SU-DHL-6 (cell line): ENCODE measurements at regions not wholly inside any gene's neighbourhood (a gene's known extent, or its start where the extent isn't known, plus 50 kb on each side); places are given as distances from the start of the nearest gene placed in this dataset.

Experiments used
- H2AFZ ChIP-seq: fragments of 200-600 bp; sonication (generic); 2 replicates; pipeline ENCODE4 v1.6.1; 2014; ENCODE audit warnings: low read depth, mild to moderate bottlenecking, moderate library complexity, mixed read lengths, antibody characterized with exemption, low read length; ENCODE audit not compliant: severe bottlenecking
- H3F3A ChIP-seq: fragments of 200-600 bp; shearing (Covaris generic); 2 replicates; pipeline ENCODE4 v1.6.0; 2016; ENCODE audit warnings: antibody characterized with exemption, mild to moderate bottlenecking; ENCODE audit not compliant: insufficient read depth
- H3K27ac ChIP-seq: fragments of 200-600 bp; sonication (generic); 2 replicates; pipeline ENCODE4 v1.5.1; 2016; ENCODE audit warnings: low read depth, mild to moderate bottlenecking, low read length, moderate library complexity, mixed read lengths
- H3K27me3 ChIP-seq: fragments of 200-600 bp; sonication (generic), shearing (Covaris generic); 2 replicates; pipeline ENCODE4 v1.6.0; 2014; ENCODE audit warnings: mild to moderate bottlenecking, low read length
- H3K36me3 ChIP-seq: fragments of 200-600 bp; sonication (generic); 2 replicates; pipeline ENCODE4 v1.6.1; 2014; ENCODE audit warnings: mild to moderate bottlenecking, low read length, mixed read lengths
- H3K4me2 ChIP-seq: fragments of 300-600, 200-600 bp; shearing (Covaris generic), sonication (generic); 2 replicates; pipeline ENCODE4 v1.6.0; 2014; ENCODE audit warnings: low read length, low read depth, mild to moderate bottlenecking; ENCODE audit not compliant: poor library complexity, severe bottlenecking
- H3K4me3 ChIP-seq: fragments of 200-600 bp; sonication (generic); 2 replicates; pipeline ENCODE4 v1.5.1; 2014; ENCODE audit warnings: antibody characterized with exemption, low read length, mild to moderate bottlenecking, mixed read lengths; ENCODE audit not compliant: insufficient read depth, poor library complexity, severe bottlenecking
- H3K79me2 ChIP-seq: fragments of 200-600 bp; sonication (generic); 2 replicates; pipeline ENCODE4 v1.6.1; 2014; ENCODE audit warnings: mild to moderate bottlenecking, low read length, moderate library complexity; ENCODE audit not compliant: insufficient read depth
- H3K9ac ChIP-seq: fragments of 200-600 bp; sonication (generic); 2 replicates; pipeline ENCODE4 v1.7.0; 2014; ENCODE audit warnings: mild to moderate bottlenecking, low read length
- H3K9me2 ChIP-seq: fragments of 200-600 bp; sonication (generic); replicated peaks from 2 replicates; pipeline ENCODE4 v1.6.1; 2014; ENCODE audit warnings: low read length; ENCODE audit not compliant: insufficient read depth
- H3K9me3 ChIP-seq: fragments of 200-600 bp; sonication (generic); 2 replicates; pipeline ENCODE4 v1.6.1; 2014; ENCODE audit warnings: low read length, mixed read lengths; ENCODE audit not compliant: insufficient read depth
- H4K20me1 ChIP-seq: fragments of 200-600 bp; sonication (generic); 2 replicates; pipeline ENCODE4 v1.6.1; 2014; ENCODE audit warnings: low read depth, mild to moderate bottlenecking, antibody characterized with exemption, low read length, moderate library complexity, mixed read lengths
- CTCF ChIP-seq: fragments of 200-600 bp; sonication (generic); IDR thresholded peaks from one replicate; pipeline ENCODE4 v1.5.1; 2017; ENCODE audit warnings: antibody characterized with exemption, mild to moderate bottlenecking, low read length, moderate library complexity; ENCODE audit not compliant: insufficient read depth, poor library complexity, severe bottlenecking
- EZH2phosphoT487 ChIP-seq: fragments of 200-600 bp; sonication (generic), shearing (Covaris generic); conservative IDR thresholded peaks from 2 replicates; pipeline ENCODE4 v1.6.1; 2018; ENCODE audit warnings: mild to moderate bottlenecking, antibody characterized with exemption, low read length, moderate library complexity, mixed read lengths

- H3K27me3 ChIP-seq: no peaks in the 10 kb centered on the region
- H3K9me3 ChIP-seq: no peaks in the 10 kb centered on the region
- no peaks in the 10 kb centered on the region for H4K20me1 ChIP-seq
- H3K36me3 ChIP-seq: no peaks in the 10 kb centered on the region
- H3K9ac ChIP-seq: no peak overlapping the region
- H3K9me2 ChIP-seq: no peaks in the 10 kb centered on the region
- H3F3A ChIP-seq: no peaks in the 10 kb centered on the region
- no peak overlapping the region for H2AFZ ChIP-seq
- no peaks in the 10 kb centered on the region for H3K79me2 ChIP-seq
- no peak overlapping the region for H3K4me3 ChIP-seq
- H3K27ac ChIP-seq: no peak overlapping the region
- no peak for TF ChIP-seq EZH2phosphoT487
- no peak for TF ChIP-seq CTCF
- H3K4me2 ChIP-seq: no peak overlapping the region
Observed at GRCh38 chr6:16956361-16956760, 145.5 kb upstream of the STMND1 start.

GRCh38 chr6:16955899-16956298 lies 146.0 kb upstream of the STMND1 start:
- no peaks in the 10 kb centered on the region for H4K20me1 ChIP-seq
- H3K79me2 ChIP-seq: no peaks in the 10 kb centered on the region
- H3K36me3 ChIP-seq: no peaks in the 10 kb centered on the region
- TF ChIP-seq EZH2phosphoT487 (no peak), CTCF (no peak)
- no peak overlapping the region for H3K4me2 ChIP-seq
- no peak overlapping the region for H3K9ac ChIP-seq
- H3F3A ChIP-seq: no peaks in the 10 kb centered on the region
- no peaks in the 10 kb centered on the region for H3K9me3 ChIP-seq
- H3K9me2 ChIP-seq: no peaks in the 10 kb centered on the region
- no peak overlapping the region for H3K27ac ChIP-seq
- H3K4me3 ChIP-seq: no peak overlapping the region
- no peak overlapping the region for H2AFZ ChIP-seq
- H3K27me3 ChIP-seq: no peaks in the 10 kb centered on the region

- H3K4me2 ChIP-seq: no peak overlapping the region
- H3K9ac ChIP-seq: no peak overlapping the region
- H3K9me2 ChIP-seq: no peaks in the 10 kb centered on the region
- no peaks in the 10 kb centered on the region for H3K36me3 ChIP-seq
- no peaks in the 10 kb centered on the region for H3K27me3 ChIP-seq
- H3K4me3 ChIP-seq: no peak overlapping the region
- H3K9me3 ChIP-seq: no peaks in the 10 kb centered on the region
- no peak overlapping the region for H3K27ac ChIP-seq
- no peaks in the 10 kb centered on the region for H4K20me1 ChIP-seq
- H2AFZ ChIP-seq: no peak overlapping the region
- H3K79me2 ChIP-seq: no peaks in the 10 kb centered on the region
- no peaks in the 10 kb centered on the region for H3F3A ChIP-seq
- no peak for TF ChIP-seq CTCF
- TF ChIP-seq EZH2phosphoT487: no peak
Observed at GRCh38 chr6:16953905-16954304, 147.9 kb upstream of the STMND1 start.

GRCh38 chr6:16953446-16953845 lies 148.4 kb upstream of the STMND1 start:
- no peak overlapping the region for H3K9ac ChIP-seq
- TF ChIP-seq CTCF: no peak
- TF ChIP-seq EZH2phosphoT487: no peak
- H4K20me1 ChIP-seq: no peaks in the 10 kb centered on the region
- H3F3A ChIP-seq: no peaks in the 10 kb centered on the region
- no peaks in the 10 kb centered on the region for H3K27me3 ChIP-seq
- no peaks in the 10 kb centered on the region for H3K9me3 ChIP-seq
- H3K4me2 ChIP-seq: no peak overlapping the region
- H3K79me2 ChIP-seq: no peaks in the 10 kb centered on the region
- no peaks in the 10 kb centered on the region for H3K9me2 ChIP-seq
- no peak overlapping the region for H2AFZ ChIP-seq
- H3K36me3 ChIP-seq: no peaks in the 10 kb centered on the region
- no peak overlapping the region for H3K27ac ChIP-seq
- H3K4me3 ChIP-seq: no peak overlapping the region
